ENCODE measurements at regions not wholly inside any gene's neighbourhood (a gene's known extent, or its start where the extent isn't known, plus 50 kb on each side); places are given as distances from the start of the nearest gene placed in this dataset.

GRCh38 chr7:72494807-72495206 lies 82.7 kb upstream of the CALN1 start:
- no peak for TF ChIP-seq CTCF (conservative IDR thresholded peaks at IDR 0.05; ENCODE audit: low read depth, low read length)
- TF ChIP-seq RFX5 (IDR thresholded peaks at IDR 0.05; ENCODE audit: low read depth, low read length), result no peak
- TF ChIP-seq NFE2L2 (IDR thresholded peaks at IDR 0.05; ENCODE audit: low read depth, low read length), result no peak
